HK-2 (cell line): ENCODE measurements at regions not wholly inside any gene's neighbourhood (a gene's known extent, or its start where the extent isn't known, plus 50 kb on each side); places are given as distances from the start of the nearest gene placed in this dataset.
"Not testable (repeated sequence)": the region's sequence is repeated elsewhere in the genome, so short reads cannot be mapped to it uniquely, and the experiment has no call there.

Experiments used
- DNase-seq: peaks from one replicate; pipeline ENCODE4 v3.0.0-alpha.2; 2018; ENCODE audit not compliant: unreplicated experiment

GRCh38 chr5:174626369-174626920 lies 97.9 kb upstream of the MSX2 start:
- no peak for DNase-seq

GRCh38 chr5:174636094-174636493 lies 88.3 kb upstream of the MSX2 start:
- DNase-seq, result no peak

GRCh38 chr5:174642816-174643405 lies 81.5 kb upstream of the MSX2 start:
- no peak for DNase-seq

GRCh38 chr5:174644436-174644835 lies 79.9 kb upstream of the MSX2 start:
- no peak for DNase-seq

GRCh38 chr5:174644923-174645322 lies 79.5 kb upstream of the MSX2 start:
- no peak for DNase-seq

GRCh38 chr5:174645677-174646076 lies 78.7 kb upstream of the MSX2 start:
- DNase-seq, result no peak

GRCh38 chr5:174648618-174649017 lies 75.8 kb upstream of the MSX2 start:
- DNase-seq, result not testable (repeated sequence)

- DNase-seq, result no peak
Measured at GRCh38 chr5:174649391-174649790, 75.0 kb upstream of the MSX2 start.

GRCh38 chr5:174654442-174654841 lies 69.9 kb upstream of the MSX2 start:
- DNase-seq, result no peak

- DNase-seq, result no peak
Measured at GRCh38 chr5:174655351-174655750, 69.0 kb upstream of the MSX2 start.

GRCh38 chr5:174664180-174664850 lies 60.1 kb upstream of the MSX2 start:
- no peak for DNase-seq

- no peak for DNase-seq
Measured at GRCh38 chr5:174665347-174665746, 59.0 kb upstream of the MSX2 start.

GRCh38 chr5:174667526-174667925 lies 56.9 kb upstream of the MSX2 start:
- DNase-seq, result no peak

GRCh38 chr5:174668349-174668748 lies 56.0 kb upstream of the MSX2 start:
- no peak for DNase-seq
